ENCODE measurements at regions not wholly inside any gene's neighbourhood (a gene's known extent, or its start where the extent isn't known, plus 50 kb on each side); places are given as distances from the start of the nearest gene placed in this dataset.

DNA sequence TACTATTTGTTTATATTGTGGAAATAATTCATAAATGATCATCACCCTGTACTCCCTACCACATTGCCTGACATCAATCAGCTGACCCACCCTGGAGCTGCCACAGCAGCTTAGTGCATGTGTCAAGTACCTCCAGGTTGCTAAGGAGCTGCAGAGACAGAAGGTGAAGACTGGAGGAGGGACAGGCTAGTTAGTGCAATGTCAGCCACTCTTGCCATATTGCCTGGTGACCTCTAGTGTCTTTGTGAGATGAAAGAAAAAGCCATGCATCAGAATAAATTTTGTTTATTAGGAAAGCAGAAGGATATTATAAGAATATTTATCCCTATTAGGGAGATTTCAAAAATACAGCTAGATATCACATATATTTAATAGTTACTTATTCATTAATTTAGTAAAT, 243.9 kb upstream of the FAT4 start:
- Histone ChIP-seq H3K4me1 (ENCODE audit: control insufficient read depth, low read length) (no peaks in the 10 kb centered on the region), H3K27me3 (ENCODE audit: control insufficient read depth, low read length) (no peaks in the 10 kb centered on the region), H3K9me3 (ENCODE audit: control insufficient read depth, insufficient read depth, low read length) (no peaks in the 10 kb centered on the region), H3K4me3 (ENCODE audit: low read length) (no peak overlapping the region), H4K20me1 (ENCODE audit: control insufficient read depth, insufficient read depth, low read depth, low read length) (no peaks in the 10 kb centered on the region), H3K27ac (ENCODE audit: low read depth, low read length) (no peak overlapping the region), H3K36me3 (ENCODE audit: control insufficient read depth, low read length) (no peaks in the 10 kb centered on the region), H3F3A (ENCODE audit: control insufficient read depth, insufficient read depth) (no peaks in the 10 kb centered on the region), H3K4me2 (ENCODE audit: low read length) (no peak overlapping the region), H3K9me2 (replicated peaks; ENCODE audit: control insufficient read depth, low read length) (no peaks in the 10 kb centered on the region), H3K79me2 (ENCODE audit: control insufficient read depth, low read length) (no peaks in the 10 kb centered on the region)
- no peak for TF ChIP-seq EZH2phosphoT487 (IDR thresholded peaks at IDR 0.05; ENCODE audit: borderline replicate concordance, low read length)
- TF ChIP-seq, protein P1, sequence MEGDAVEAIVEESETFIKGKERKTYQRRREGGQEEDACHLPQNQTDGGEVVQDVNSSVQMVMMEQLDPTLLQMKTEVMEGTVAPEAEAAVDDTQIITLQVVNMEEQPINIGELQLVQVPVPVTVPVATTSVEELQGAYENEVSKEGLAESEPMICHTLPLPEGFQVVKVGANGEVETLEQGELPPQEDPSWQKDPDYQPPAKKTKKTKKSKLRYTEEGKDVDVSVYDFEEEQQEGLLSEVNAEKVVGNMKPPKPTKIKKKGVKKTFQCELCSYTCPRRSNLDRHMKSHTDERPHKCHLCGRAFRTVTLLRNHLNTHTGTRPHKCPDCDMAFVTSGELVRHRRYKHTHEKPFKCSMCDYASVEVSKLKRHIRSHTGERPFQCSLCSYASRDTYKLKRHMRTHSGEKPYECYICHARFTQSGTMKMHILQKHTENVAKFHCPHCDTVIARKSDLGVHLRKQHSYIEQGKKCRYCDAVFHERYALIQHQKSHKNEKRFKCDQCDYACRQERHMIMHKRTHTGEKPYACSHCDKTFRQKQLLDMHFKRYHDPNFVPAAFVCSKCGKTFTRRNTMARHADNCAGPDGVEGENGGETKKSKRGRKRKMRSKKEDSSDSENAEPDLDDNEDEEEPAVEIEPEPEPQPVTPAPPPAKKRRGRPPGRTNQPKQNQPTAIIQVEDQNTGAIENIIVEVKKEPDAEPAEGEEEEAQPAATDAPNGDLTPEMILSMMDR (IDR thresholded peaks at IDR 0.05; ENCODE audit: low read depth, low read length, poor library complexity, severe bottlenecking): no peak

DNA sequence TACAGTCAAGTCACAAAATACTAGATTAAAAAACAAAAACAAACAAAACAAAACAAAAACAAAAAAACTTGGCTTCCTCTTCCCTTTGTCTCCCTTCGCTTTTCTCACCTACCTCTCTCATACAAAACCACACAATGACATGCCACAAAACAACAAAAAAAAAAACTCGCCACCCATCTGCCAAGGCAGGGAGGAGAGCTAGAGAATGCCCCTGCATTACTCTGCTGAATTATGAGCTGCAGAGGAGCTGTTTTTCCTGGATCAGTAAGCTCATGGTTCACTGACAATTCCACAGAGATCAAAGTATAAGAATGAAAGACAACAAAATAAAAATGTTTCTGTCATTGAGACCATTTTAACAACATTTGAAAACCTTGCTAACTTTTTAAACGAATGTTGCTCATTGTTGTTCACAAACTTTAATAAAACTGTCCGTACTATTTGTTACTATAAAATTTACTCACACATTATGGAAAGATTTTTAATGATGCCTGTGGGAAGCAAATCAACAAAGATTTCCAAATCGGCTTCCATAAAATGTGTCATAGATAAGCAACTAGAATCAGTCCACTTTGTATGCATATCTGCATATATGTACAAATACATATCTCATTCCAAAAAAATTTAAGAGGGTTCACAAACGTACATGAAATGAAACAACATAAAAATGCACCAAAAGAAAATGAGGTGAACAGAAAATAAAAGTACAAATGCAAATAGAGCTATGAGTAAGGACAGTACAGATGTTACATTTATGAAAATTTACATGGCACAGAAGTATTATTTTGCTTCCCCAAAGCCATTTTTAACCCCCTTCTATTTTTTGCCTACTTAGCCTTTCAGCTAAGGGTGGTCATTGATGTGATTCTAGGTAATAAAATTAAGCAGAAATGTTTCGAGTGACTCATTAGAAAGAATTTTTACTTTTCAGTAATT, 252.4 kb upstream of the FAT4 start:
- H3K4me3 ChIP-seq (ENCODE audit: low read length): no peak overlapping the region
- H3K79me2 ChIP-seq (ENCODE audit: control insufficient read depth, low read length): no peaks in the 10 kb centered on the region
- no peaks in the 10 kb centered on the region for H3K9me3 ChIP-seq (ENCODE audit: control insufficient read depth, insufficient read depth, low read length)
- H3F3A ChIP-seq (ENCODE audit: control insufficient read depth, insufficient read depth): no peaks in the 10 kb centered on the region
- no peaks in the 10 kb centered on the region for H4K20me1 ChIP-seq (ENCODE audit: control insufficient read depth, insufficient read depth, low read depth, low read length)
- no peak overlapping the region for H3K4me2 ChIP-seq (ENCODE audit: low read length)
- TF ChIP-seq, protein P1 (IDR thresholded peaks at IDR 0.05; ENCODE audit: low read depth, low read length, poor library complexity, severe bottlenecking): no peak
- TF ChIP-seq EZH2phosphoT487 (IDR thresholded peaks at IDR 0.05; ENCODE audit: borderline replicate concordance, low read length): no peak
- H3K9me2 ChIP-seq (replicated peaks; ENCODE audit: control insufficient read depth, low read length): no peaks in the 10 kb centered on the region
- H3K27me3 ChIP-seq (ENCODE audit: control insufficient read depth, low read length): no peaks in the 10 kb centered on the region
- H3K36me3 ChIP-seq (ENCODE audit: control insufficient read depth, low read length): no peaks in the 10 kb centered on the region
- H3K4me1 ChIP-seq (ENCODE audit: control insufficient read depth, low read length): no peaks in the 10 kb centered on the region
- H3K27ac ChIP-seq (ENCODE audit: low read depth, low read length): no peak overlapping the region

DNA sequence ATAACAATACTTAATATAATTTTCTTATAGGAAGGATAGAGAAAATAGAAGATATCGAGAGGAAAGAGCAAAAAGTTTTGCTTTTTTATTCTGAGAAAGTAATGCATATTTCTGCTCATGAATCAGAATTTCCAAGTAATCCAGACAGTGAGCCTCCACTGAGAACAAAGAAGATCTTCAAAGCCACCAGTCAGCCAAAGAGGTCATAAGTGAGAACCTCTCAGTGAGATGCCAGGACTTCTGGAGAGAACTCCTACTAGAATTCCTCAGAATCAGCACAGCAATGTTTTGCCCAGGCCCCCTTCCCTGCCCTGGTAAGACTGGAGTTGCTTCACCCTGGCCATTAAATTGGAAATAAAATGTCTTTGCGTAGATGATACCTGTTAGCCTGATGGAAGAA, 254.4 kb upstream of the FAT4 start:
- H3K27ac ChIP-seq (ENCODE audit: low read depth, low read length): no peak overlapping the region
- no peak overlapping the region for H3K4me2 ChIP-seq (ENCODE audit: low read length)
- no peaks in the 10 kb centered on the region for H3K4me1 ChIP-seq (ENCODE audit: control insufficient read depth, low read length)
- H3K27me3 ChIP-seq (ENCODE audit: control insufficient read depth, low read length): no peaks in the 10 kb centered on the region
- no peaks in the 10 kb centered on the region for H3K9me2 ChIP-seq (replicated peaks; ENCODE audit: control insufficient read depth, low read length)
- no peaks in the 10 kb centered on the region for H3K36me3 ChIP-seq (ENCODE audit: control insufficient read depth, low read length)
- TF ChIP-seq, protein P1 (IDR thresholded peaks at IDR 0.05; ENCODE audit: low read depth, low read length, poor library complexity, severe bottlenecking): no peak
- no peak for TF ChIP-seq EZH2phosphoT487 (IDR thresholded peaks at IDR 0.05; ENCODE audit: borderline replicate concordance, low read length)
- H3K79me2 ChIP-seq (ENCODE audit: control insufficient read depth, low read length): no peaks in the 10 kb centered on the region
- no peaks in the 10 kb centered on the region for H3K9me3 ChIP-seq (ENCODE audit: control insufficient read depth, insufficient read depth, low read length)
- H3F3A ChIP-seq (ENCODE audit: control insufficient read depth, insufficient read depth): no peaks in the 10 kb centered on the region
- no peak overlapping the region for H3K4me3 ChIP-seq (ENCODE audit: low read length)
- H4K20me1 ChIP-seq (ENCODE audit: control insufficient read depth, insufficient read depth, low read depth, low read length): no peaks in the 10 kb centered on the region

Data from DOHH2 (cell line).